HG03520 (cell line): ENCODE measurements at regions not wholly inside any gene's neighbourhood (a gene's known extent, or its start where the extent isn't known, plus 50 kb on each side); places are given as distances from the start of the nearest gene placed in this dataset.

ENCODE experiments used
- ATAC-seq: cut with Tn5 transposase; IDR thresholded peaks from one replicate; pipeline ENCODE4 v1.9.1; 2021; ENCODE audit warnings: mild to moderate bottlenecking, moderate library complexity; ENCODE audit not compliant: unreplicated experiment

- no peak for ATAC-seq
Measured at GRCh38 chrX:40282946-40283660, 185.3 kb upstream of the BCOR start.

DNA sequence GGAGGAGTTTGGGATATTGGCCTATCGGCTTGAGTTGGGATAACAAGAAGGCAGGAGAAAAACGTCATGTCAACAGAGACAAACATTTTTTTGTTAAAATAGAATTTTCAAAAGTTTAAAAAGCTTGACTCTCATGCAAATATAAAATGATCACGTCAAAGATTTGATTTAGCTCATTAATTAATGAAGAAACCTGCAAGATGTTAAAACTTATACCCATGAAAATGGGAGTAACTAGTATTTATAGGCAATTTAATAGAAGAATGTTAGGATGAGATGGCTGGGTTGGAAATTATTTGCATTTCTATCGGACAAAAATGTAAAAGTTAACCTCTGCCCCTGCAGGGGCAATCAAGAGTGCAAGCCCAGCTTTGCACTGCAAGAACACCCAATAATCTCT lies 184.6 kb upstream of the BCOR start:
- no peak for ATAC-seq

- ATAC-seq = no peak
Measured at GRCh38 chrX:40281336-40282005, 183.7 kb upstream of the BCOR start.

- ATAC-seq = no peak
Measured at GRCh38 chrX:40279762-40280161, 182.0 kb upstream of the BCOR start.

- ATAC-seq = no peak
Measured at GRCh38 chrX:40279091-40279430, 181.3 kb upstream of the BCOR start.

GRCh38 chrX:40278340-40279090 lies 180.8 kb upstream of the BCOR start:
- ATAC-seq = no peak

- ATAC-seq = no peak
Measured at GRCh38 chrX:40277672-40278071, 179.9 kb upstream of the BCOR start.

- ATAC-seq = no peak
Measured at GRCh38 chrX:40273356-40274050, 175.7 kb upstream of the BCOR start.

DNA sequence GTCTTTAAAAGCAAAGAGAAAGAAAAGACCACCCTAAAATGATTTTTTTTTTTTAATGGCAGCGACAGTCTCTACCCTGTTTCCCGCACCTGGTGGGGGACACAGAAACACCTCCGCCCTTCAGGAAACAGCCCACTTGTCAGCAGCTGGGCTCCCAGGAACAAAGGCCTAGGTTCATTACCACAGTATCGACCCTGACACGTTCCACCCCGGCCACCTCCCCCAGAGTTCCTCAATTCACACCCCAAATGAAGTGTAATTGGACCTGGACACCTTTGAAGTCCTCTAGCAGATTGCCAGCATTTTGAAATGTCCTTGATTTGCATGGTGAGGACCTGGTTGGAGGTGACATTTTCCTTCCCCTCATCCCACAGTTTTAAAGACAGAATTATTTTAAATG lies 175.0 kb upstream of the BCOR start:
- ATAC-seq = no peak

- ATAC-seq = no peak
Measured at GRCh38 chrX:40272141-40272540, 174.4 kb upstream of the BCOR start.

- no peak for ATAC-seq
Measured at GRCh38 chrX:40268188-40268520, 170.4 kb upstream of the BCOR start.

DNA sequence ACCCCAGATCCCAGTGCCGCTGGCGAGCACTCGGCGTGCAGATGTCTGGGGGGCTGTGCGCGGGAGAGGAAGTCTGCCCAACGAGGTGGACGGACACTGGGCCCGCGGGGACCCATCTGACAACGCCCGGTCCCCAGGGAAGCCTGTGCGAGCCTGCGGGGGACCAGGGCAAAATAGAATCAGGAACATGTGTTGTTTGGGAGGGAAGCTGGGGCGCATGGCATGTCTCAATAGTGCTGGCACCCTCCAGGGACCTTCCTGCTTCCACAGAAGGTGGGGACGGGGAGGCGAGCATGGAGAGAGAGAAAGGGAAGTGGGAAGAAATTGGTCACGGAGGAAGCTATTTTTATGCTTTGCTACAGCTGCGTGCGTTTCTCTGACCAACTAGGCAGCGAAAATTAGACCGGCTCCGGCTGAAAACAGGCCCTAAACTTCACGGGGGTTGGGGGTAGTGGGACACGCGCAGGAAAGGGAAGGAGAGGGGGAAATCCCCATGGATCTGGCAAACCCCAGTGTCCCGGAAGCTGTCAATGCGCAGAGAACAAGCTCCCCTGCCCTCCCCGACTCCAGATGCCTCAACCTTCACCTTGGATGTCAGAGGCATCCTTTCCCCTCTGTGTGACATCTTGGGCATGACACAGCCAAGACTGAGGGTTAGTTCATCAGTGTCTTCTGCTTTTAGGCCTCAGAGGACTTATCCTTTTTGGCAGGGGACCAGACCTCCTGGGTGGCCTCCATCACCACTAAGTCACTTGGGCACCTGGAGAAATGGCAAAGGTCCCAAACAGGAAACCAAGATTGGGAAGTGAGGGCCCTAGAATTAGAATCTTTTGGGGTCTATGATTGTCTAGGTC lies 169.8 kb upstream of the BCOR start:
- ATAC-seq = no peak

GRCh38 chrX:40266490-40267333 lies 169.0 kb upstream of the BCOR start:
- ATAC-seq = no peak

- ATAC-seq = no peak
Measured at GRCh38 chrX:40265936-40266335, 168.2 kb upstream of the BCOR start.

- no peak for ATAC-seq
Measured at GRCh38 chrX:40263014-40263560, 165.3 kb upstream of the BCOR start.

DNA sequence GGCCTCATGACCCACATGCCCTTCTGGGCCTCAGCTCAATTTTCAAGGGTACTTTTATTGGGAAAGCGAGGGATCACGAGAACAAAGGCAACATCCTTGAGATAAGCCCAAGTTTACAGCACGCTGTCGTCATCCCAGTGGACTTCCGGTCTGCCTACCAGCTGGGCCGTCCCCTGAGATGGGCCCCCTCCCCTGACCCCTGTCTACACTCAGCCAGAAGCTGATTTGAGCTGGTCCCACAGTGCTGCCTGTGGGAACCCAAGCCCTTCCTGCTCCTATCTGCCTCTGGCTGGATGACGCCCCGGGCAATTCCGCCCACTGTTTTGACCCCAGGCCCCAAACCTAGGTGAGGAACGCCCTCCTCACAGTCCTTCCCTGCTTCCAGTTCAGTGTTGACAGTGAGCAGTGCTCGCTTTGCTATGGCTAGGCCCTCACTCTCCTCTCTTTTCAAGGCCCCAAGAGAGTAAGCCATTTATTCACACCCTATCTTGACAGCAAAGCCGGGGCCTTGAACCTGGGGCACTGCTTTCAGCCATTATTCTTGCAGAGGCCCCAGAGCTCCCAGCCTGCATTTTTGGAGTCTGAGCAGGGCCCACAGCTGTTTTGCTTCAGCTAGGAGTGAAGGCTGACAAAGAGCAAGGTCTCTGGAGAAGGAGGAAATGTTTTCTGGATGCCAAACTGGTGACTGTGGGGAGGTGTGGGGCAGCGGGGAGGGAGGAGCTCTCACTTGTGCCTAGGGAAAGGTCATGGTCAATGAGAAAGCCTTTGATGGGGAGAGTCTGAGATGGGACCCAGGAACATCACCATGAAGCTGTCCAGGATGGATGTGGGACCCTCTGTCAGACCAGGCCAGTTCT lies 164.6 kb upstream of the BCOR start:
- no peak for ATAC-seq

GRCh38 chrX:40261833-40262156 lies 164.0 kb upstream of the BCOR start:
- ATAC-seq = no peak

DNA sequence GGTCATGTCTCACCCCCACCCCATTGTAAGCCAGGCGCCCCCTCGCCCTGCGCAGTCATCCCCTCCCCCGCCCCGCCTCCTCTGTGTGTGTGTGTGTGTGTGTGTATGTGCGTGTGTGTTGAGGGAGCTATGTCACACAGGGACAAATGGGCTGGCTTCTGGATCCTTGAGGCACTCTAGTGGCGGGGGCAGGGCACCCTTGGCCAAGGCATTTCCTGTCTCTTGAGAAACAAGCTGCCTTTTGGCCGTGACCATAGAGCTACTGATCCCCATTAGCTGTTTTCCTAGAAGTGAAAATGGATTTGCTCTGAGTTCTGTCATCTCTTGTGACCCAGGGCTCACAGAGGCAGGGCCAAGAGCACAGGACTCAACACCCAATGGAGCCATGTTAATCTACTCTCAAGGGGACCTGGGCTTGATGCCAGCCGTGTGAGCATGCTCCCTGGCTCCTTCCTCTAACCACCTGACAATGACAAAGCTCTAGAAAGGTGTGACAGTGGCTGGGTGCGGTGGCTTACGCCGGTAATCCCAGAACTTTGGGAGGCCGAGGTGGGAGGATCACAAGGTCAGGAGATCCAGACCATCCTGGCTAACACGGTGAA lies 162.5 kb upstream of the BCOR start:
- ATAC-seq = no peak
